ENCODE measurements at regions not wholly inside any gene's neighbourhood (a gene's known extent, or its start where the extent isn't known, plus 50 kb on each side); places are given as distances from the start of the nearest gene placed in this dataset.
"Not testable (repeated sequence)": the region's sequence is repeated elsewhere in the genome, so short reads cannot be mapped to it uniquely, and the experiment has no call there.

- DNase-seq (ENCODE audit: low read depth) = no peak
- in situ Hi-C loops (cut with HindIII; ENCODE audit: low sequenced_read_pairs) = no loop called here
- no peak overlapping the region for H3K4me3 ChIP-seq (ENCODE audit: low read depth, low read length)
- no peak for TF ChIP-seq CTCF (IDR thresholded peaks at IDR 0.05; ENCODE audit: low read depth, low read length, missing control alignments)
Measured at GRCh38 chr6:11416936-11417576, 120.5 kb upstream of the TMEM170B start.

- H3K4me3 ChIP-seq (ENCODE audit: low read depth, low read length); in situ Hi-C loops (cut with HindIII; ENCODE audit: low sequenced_read_pairs): not testable (repeated sequence)
- DNase-seq (ENCODE audit: low read depth) = peak; percentile 44
Measured at GRCh38 chr6:11416099-11416935, 121.2 kb upstream of the TMEM170B start.

GRCh38 chr6:11415557-11415956 is 122.0 kb upstream of the TMEM170B start:
- no peak for TF ChIP-seq CTCF (IDR thresholded peaks at IDR 0.05; ENCODE audit: low read depth, low read length, missing control alignments)
- H3K4me3 ChIP-seq (ENCODE audit: low read depth, low read length) = no peak overlapping the region
- in situ Hi-C loops (cut with HindIII; ENCODE audit: low sequenced_read_pairs) = no loop called here
- DNase-seq (ENCODE audit: low read depth) = no peak

- in situ Hi-C loops (cut with HindIII; ENCODE audit: low sequenced_read_pairs) = no loop called here
- TF ChIP-seq CTCF (IDR thresholded peaks at IDR 0.05; ENCODE audit: low read depth, low read length, missing control alignments) = no peak
- H3K4me3 ChIP-seq (ENCODE audit: low read depth, low read length) = no peak overlapping the region
- DNase-seq (ENCODE audit: low read depth) = no peak
Measured at GRCh38 chr6:11414176-11414963, 123.2 kb upstream of the TMEM170B start.

GRCh38 chr6:11413728-11414127 is 123.8 kb upstream of the TMEM170B start:
- no peak for DNase-seq (ENCODE audit: low read depth)
- no peak overlapping the region for H3K4me3 ChIP-seq (ENCODE audit: low read depth, low read length)
- no peak for TF ChIP-seq CTCF (IDR thresholded peaks at IDR 0.05; ENCODE audit: low read depth, low read length, missing control alignments)
- in situ Hi-C loops (cut with HindIII; ENCODE audit: low sequenced_read_pairs) = no loop called here

GRCh38 chr6:11413117-11413687 is 124.3 kb upstream of the TMEM170B start:
- TF ChIP-seq CTCF (IDR thresholded peaks at IDR 0.05; ENCODE audit: low read depth, low read length, missing control alignments) = no peak
- in situ Hi-C loops (cut with HindIII; ENCODE audit: low sequenced_read_pairs) = no loop called here
- DNase-seq (ENCODE audit: low read depth) = no peak
- H3K4me3 ChIP-seq (ENCODE audit: low read depth, low read length) = no peak overlapping the region

Data from astrocyte of the cerebellum (primary cell).